B cell (primary cell): ENCODE measurements at regions not wholly inside any gene's neighbourhood (a gene's known extent, or its start where the extent isn't known, plus 50 kb on each side); places are given as distances from the start of the nearest gene placed in this dataset.

Experiments
- ATAC-seq: fragments of 200-7000 bp; cut with Tn5 transposase; one replicate; pipeline ENCODE4 v1.10.0; 2021; ENCODE audit warnings: low read depth, mild to moderate bottlenecking, moderate number of reproducible peaks, moderate library complexity
- CTCF ChIA-PET: fragments of 350-600 bp; sonication (Branson Sonifier 250); formaldehyde crosslinking; loops from one replicate; lab custom pipeline; 2021; ENCODE audit warnings: antibody characterized with exemption, inconsistent platforms; lab: Charles Lee
- POLR2A ChIA-PET: fragments of 350-600 bp; sonication (Branson Sonifier 250); formaldehyde crosslinking; loops from one replicate; lab custom pipeline; 2021; ENCODE audit warnings: antibody characterized with exemption; lab: Charles Lee
- DNase-seq: peaks from one replicate; pipeline ENCODE4 v3.0.0; 2013
- H2AFZ ChIP-seq: 2 replicates; pipeline ENCODE4 v1.6.1; 2012; ENCODE audit warnings: mild to moderate bottlenecking, low read depth, low read length; ENCODE audit not compliant: insufficient read depth, poor library complexity, severe bottlenecking
- H3K27ac ChIP-seq, 2 donors: 1 replicate in 1 of 2; 2 replicates in 1 of 2; pipeline ENCODE4 v1.5.1; 2012 to 2013; ENCODE audit warnings: low read length in 2 of 2, mild to moderate bottlenecking in 2 of 2, moderate library complexity in 1 of 2
- H3K27me3 ChIP-seq, 4 experiments: fragments of 200-600 bp in 1 of 4; sonication (generic) in 1 of 4; replicated peaks in 1 of 4; 1 replicate in 2 of 4; 2 replicates in 2 of 4; pipeline versions ENCODE4 v1.6.1 to v1.7.0; 2013 to 2016; ENCODE audit warnings: low read length in 3 of 4, mild to moderate bottlenecking in 2 of 4, mixed read lengths in 1 of 4, moderate library complexity in 1 of 4; ENCODE audit not compliant: insufficient read depth in 4 of 4, control insufficient read depth in 3 of 4; ENCODE audit errors: control extremely low read depth in 1 of 4
- H3K36me3 ChIP-seq, 2 experiments: replicated peaks in 1 of 2; 1 replicate in 1 of 2; 2 replicates in 1 of 2; pipeline versions ENCODE4 v1.6.1 to v1.7.1; 2013; ENCODE audit warnings: low read length in 1 of 2; ENCODE audit not compliant: insufficient read depth in 2 of 2, control insufficient read depth in 1 of 2; ENCODE audit errors: control extremely low read depth in 1 of 2, extremely low read depth in 1 of 2
- H3K4me1 ChIP-seq, 2 donors: fragments of 200-600 bp in 1 of 2; sonication (generic) in 1 of 2; 1 replicate in 1 of 2; 2 replicates in 1 of 2; pipeline versions ENCODE4 v1.5.1 to v1.6.1; 2013 to 2017; ENCODE audit warnings: low read length in 2 of 2; ENCODE audit not compliant: control insufficient read depth in 2 of 2, insufficient read depth in 2 of 2
- H3K4me2 ChIP-seq: replicated peaks from 2 replicates; pipeline ENCODE3; 2012; ENCODE audit warnings: mild to moderate bottlenecking, low read depth, low read length; ENCODE audit not compliant: poor library complexity, severe bottlenecking
- H3K4me3 ChIP-seq, 5 experiments: fragments of 200-600 bp in 1 of 5; sonication (generic) in 1 of 5; 1 replicate in 3 of 5; 2 replicates in 2 of 5; pipeline versions ENCODE4 v1.5.1 to v1.7.0; 2011 to 2016; ENCODE audit warnings: low read length in 4 of 5, mild to moderate bottlenecking in 4 of 5, low read depth in 2 of 5, control low read depth in 1 of 5, moderate library complexity in 1 of 5; ENCODE audit not compliant: insufficient read depth in 1 of 5; ENCODE audit errors: control extremely low read depth in 1 of 5, extremely low read depth in 1 of 5
- H3K79me2 ChIP-seq: fragments of 200-600 bp; sonication (generic); one replicate; pipeline ENCODE4 v1.6.0; 2016; ENCODE audit warnings: low read length; ENCODE audit not compliant: control insufficient read depth, insufficient read depth
- H3K9ac ChIP-seq: fragments of 200-600 bp; sonication (generic); 2 replicates; pipeline ENCODE4 v1.6.1; 2017; ENCODE audit warnings: mild to moderate bottlenecking, low read length, moderate library complexity
- H3K9me3 ChIP-seq, 3 donors: one replicate each; pipeline versions ENCODE4 v1.6.1 to v1.7.1; 2013; ENCODE audit warnings: low read length in 2 of 3; ENCODE audit not compliant: control insufficient read depth in 2 of 3, insufficient read depth in 1 of 3; ENCODE audit errors: control extremely low read depth in 1 of 3
- H4K20me1 ChIP-seq: 2 replicates; pipeline ENCODE4 v1.6.0; 2012; ENCODE audit warnings: mild to moderate bottlenecking, low read length; ENCODE audit not compliant: insufficient read depth, control insufficient read depth, poor library complexity, severe bottlenecking
- H3K27ac Mint-ChIP-seq: one replicate; pipeline ENCODE4 v1.8.0; 2021; ENCODE audit warnings: mixed read lengths
- H3K27me3 Mint-ChIP-seq: one replicate; pipeline ENCODE4 v1.8.0; 2021; ENCODE audit warnings: mixed read lengths
- H3K4me1 Mint-ChIP-seq: one replicate; pipeline ENCODE4 v1.8.0; 2021; ENCODE audit warnings: mixed read lengths
- H3K4me3 Mint-ChIP-seq: one replicate; pipeline ENCODE4 v1.8.0; 2021; ENCODE audit warnings: mixed read lengths
- H3K9me3 Mint-ChIP-seq: one replicate; pipeline ENCODE4 v1.8.0; 2022; ENCODE audit warnings: mixed read lengths; ENCODE audit not compliant: insufficient read depth
- EZH2 ChIP-seq: IDR thresholded peaks from 2 replicates; pipeline ENCODE4 v1.6.1; 2012; ENCODE audit warnings: borderline replicate concordance, low read depth, mild to moderate bottlenecking, moderate library complexity, low read length; ENCODE audit not compliant: insufficient read depth, poor library complexity, severe bottlenecking
- WGBS: methylation state at CpG from one replicate; pipeline ENCODE4 v1.1.5; 2013; ENCODE audit warnings: missing lambda C conversion rate; ENCODE audit not compliant: insufficient coverage; 5-methylcytosine and 5-hydroxymethylcytosine counted together
- intact Hi-C: fragments of 100-400 bp; cut with micrococcal nuclease; formaldehyde crosslinking; loops from one replicate; pipeline ENCODE4 v1.10.0; 2022
- TF ChIP-seq, protein P1 (sequence below): fragments of 200-600 bp; IDR thresholded peaks from one replicate; pipeline ENCODE4 v1.8.0; 2022; ENCODE audit warnings: antibody characterized with exemption, mild to moderate bottlenecking

DNA sequence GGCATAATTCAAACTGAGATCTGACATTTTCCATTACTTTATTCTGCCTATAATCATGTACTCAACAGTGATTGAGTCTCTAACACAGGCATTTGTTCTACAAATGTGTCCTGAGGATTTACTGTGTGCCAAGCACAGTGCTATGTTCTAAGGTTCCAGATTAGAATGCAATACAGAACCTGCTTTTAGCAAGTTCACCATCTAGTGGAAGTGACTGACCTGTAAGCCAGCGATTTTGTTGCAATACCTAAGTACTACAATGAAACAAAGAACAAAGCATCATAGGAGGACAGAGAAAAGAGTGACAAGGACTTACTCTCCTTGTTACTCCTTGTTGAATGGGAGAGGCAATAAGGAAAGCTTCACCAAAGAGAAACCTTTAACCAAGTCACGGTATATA is 348.1 kb downstream of the ELAVL2 start:
- no peak overlapping the region for H3K27ac ChIP-seq
- no peaks in the 10 kb centered on the region for H4K20me1 ChIP-seq
- H3K4me1 ChIP-seq = no peaks in the 10 kb centered on the region
- Mint-ChIP-seq H3K27me3 (no peaks in the 10 kb centered on the region), H3K4me3 (no peak overlapping the region), H3K9me3 (peaks cover 3% of the 10 kb centered on the region), H3K4me1 (no peaks in the 10 kb centered on the region), H3K27ac (no peak overlapping the region)
- ChIA-PET POLR2A (no interaction called here), CTCF (no interaction called here)
- no CpG with 5 or more reads among the region's 2 CpGs for WGBS
- H3K36me3 ChIP-seq = no peaks in the 10 kb centered on the region
- H3K4me2 ChIP-seq = no peak overlapping the region
- intact Hi-C loops = no loop called here
- DNase-seq (no peak), ATAC-seq (no peak)
- H3K4me3 ChIP-seq = no peak overlapping the region
- no peaks in the 10 kb centered on the region for H3K9me3 ChIP-seq
- TF ChIP-seq EZH2 = no peak
- TF ChIP-seq, protein P1, sequence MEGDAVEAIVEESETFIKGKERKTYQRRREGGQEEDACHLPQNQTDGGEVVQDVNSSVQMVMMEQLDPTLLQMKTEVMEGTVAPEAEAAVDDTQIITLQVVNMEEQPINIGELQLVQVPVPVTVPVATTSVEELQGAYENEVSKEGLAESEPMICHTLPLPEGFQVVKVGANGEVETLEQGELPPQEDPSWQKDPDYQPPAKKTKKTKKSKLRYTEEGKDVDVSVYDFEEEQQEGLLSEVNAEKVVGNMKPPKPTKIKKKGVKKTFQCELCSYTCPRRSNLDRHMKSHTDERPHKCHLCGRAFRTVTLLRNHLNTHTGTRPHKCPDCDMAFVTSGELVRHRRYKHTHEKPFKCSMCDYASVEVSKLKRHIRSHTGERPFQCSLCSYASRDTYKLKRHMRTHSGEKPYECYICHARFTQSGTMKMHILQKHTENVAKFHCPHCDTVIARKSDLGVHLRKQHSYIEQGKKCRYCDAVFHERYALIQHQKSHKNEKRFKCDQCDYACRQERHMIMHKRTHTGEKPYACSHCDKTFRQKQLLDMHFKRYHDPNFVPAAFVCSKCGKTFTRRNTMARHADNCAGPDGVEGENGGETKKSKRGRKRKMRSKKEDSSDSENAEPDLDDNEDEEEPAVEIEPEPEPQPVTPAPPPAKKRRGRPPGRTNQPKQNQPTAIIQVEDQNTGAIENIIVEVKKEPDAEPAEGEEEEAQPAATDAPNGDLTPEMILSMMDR = no peak
- H3K27me3 ChIP-seq = no peaks in the 10 kb centered on the region
- H3K79me2 ChIP-seq = no peaks in the 10 kb centered on the region
- H2AFZ ChIP-seq = no peak overlapping the region
- H3K9ac ChIP-seq = no peak overlapping the region

DNA sequence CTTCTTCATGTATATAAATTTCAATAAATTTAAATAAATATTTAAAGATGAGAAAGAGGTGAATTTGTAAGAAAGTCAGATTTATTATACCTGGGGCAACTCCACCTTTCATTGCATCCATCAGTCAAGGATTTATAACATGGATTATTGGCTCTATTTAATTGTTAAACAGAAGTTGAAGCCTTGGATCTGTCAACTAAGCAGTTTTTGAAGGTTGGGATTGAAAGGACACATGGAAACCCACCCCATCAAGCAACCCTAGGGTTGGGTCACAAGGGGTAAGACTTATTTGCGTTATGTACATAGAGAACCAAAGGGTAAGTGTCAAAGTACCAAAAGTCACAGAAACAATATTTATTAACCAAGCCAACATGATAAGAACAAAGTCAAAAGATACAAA is 342.5 kb downstream of the ELAVL2 start:
- intact Hi-C loops = no loop called here
- Histone ChIP-seq H3K27ac (no peak overlapping the region), H2AFZ (no peak overlapping the region), H3K4me2 (no peak overlapping the region), H3K27me3 (no peaks in the 10 kb centered on the region), H3K79me2 (no peaks in the 10 kb centered on the region), H3K4me1 (no peaks in the 10 kb centered on the region), H4K20me1 (no peaks in the 10 kb centered on the region), H3K4me3 (no peak overlapping the region), H3K9me3 (no peaks in the 10 kb centered on the region), H3K9ac (no peak overlapping the region), H3K36me3 (no peaks in the 10 kb centered on the region)
- H3K27me3 Mint-ChIP-seq = no peaks in the 10 kb centered on the region
- no peak overlapping the region for H3K4me3 Mint-ChIP-seq
- DNase-seq (no peak), ATAC-seq (no peak)
- no peaks in the 10 kb centered on the region for H3K4me1 Mint-ChIP-seq
- POLR2A ChIA-PET = no interaction called here
- CTCF ChIA-PET = no interaction called here
- peaks cover 3% of the 10 kb centered on the region for H3K9me3 Mint-ChIP-seq
- H3K27ac Mint-ChIP-seq = no peak overlapping the region
- TF ChIP-seq, protein P1 = no peak
- no peak for TF ChIP-seq EZH2
- no CpG with 5 or more reads among the region's 1 CpG for WGBS
